GM19397 (cell line): ENCODE measurements at regions not wholly inside any gene's neighbourhood (a gene's known extent, or its start where the extent isn't known, plus 50 kb on each side); places are given as distances from the start of the nearest gene placed in this dataset.

Experiments
- ATAC-seq: cut with Tn5 transposase; IDR thresholded peaks from one replicate; pipeline ENCODE4 v1.9.1; 2021; ENCODE audit warnings: mild to moderate bottlenecking, moderate library complexity; ENCODE audit not compliant: unreplicated experiment

DNA sequence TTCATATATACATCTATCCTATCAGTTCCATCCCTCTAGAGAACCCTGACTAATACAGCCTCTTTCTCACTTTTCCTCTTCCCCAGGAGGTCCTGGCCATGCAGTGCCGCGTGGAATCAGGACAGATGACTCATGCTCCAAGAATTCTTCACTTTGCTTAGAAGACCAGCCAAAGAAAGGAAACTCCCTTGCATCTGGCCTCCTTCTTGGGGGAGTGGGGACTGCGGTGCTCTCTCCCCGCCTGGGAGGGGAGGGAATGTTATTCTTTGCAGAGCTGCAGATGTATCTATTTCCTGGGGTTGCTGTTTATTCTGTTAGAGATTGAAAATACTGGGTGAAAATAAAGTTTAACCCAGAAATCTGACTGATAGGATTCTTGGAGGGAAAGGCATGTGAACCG, 111.5 kb upstream of the SH3BP4 start:
- no peak for ATAC-seq

DNA sequence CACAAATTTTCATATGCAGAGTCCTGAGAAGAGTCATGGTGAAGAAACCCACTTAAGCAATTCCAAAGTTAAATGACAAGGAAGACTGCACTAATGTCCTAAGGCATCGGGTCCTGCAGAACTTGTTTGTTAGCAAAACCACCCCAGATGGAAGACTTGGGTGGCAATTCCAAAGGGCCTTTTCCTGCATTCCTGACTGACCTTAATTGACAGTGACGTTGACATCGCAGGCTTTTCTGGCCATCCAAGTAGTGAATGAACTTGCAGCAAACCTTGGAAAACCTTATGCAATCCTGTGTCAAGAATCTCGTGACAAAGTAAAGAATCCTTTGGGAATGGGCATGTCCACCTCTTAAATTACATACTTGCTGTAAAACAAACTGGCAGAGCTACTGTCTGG, 112.5 kb upstream of the SH3BP4 start:
- no peak for ATAC-seq

DNA sequence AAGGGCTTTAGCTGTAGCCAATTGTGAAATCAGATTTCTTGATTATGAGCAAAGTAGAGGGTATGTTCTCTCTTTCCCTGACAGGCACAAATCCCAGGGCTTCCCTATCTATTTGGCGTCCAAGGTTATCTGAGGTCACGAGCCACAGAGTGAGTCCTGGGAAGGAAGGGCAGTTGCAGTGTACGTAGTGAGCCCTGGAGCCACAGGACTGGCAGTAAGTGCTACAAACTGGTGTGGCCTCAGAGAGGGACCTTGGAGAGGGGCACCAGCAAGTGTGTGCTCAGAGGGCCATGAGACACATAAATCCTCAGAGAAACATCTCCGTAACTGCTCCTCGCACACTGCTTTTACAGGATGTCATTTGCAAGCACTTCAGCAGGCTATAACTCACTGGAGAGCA, 115.5 kb upstream of the SH3BP4 start:
- no peak for ATAC-seq

DNA sequence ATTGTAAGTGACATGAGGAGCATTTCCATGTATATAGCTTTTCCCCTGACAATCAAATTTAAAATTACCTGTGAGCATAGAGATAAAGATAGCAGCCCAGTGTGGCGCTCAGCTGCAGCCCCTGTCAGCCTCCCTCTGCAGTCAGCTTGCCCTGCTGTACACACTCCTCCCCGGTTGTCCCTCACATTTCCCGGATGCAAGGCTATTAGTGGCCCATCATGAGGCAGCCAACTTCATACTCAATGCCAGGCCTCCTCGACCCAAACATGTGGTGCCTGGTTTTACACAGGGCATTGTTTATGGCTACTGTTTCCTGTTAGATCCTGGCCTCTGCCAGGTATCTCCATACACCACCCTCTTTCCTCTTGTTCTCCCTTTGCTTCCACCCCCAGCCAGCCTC, 116.1 kb upstream of the SH3BP4 start:
- ATAC-seq: no peak

DNA sequence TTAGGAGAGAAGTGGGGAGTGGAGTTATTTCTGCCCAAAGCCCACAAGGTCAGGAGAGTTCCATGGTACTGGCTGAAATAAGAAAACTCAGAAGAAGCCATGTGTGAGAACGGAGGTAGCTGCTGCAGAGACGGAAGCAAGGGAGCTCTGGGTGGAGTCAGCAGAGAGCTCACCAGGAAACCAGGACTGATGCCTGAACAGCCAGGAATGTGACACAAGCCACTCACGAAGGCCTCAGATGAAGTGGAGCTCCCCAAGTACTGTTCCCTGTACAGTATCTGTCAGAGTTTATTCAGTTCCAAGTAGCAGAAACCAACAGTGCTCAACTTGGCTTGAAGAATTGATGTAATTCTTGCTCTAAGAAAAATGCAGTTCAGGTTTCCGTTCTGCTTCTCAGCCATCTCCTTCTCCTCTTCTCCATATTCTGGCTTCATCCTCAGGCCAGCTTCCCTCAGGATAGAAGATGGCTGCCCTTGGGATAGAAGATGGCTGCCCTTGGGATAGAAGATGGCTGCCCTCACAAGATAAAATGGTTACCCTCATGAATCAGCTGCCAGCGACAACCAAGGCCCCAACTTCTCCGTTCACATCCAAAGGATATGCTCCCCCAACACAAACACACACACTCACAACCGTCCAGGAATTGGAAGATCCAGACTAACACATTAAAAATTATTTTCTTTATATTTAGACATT, 117.4 kb upstream of the SH3BP4 start:
- no peak for ATAC-seq

DNA sequence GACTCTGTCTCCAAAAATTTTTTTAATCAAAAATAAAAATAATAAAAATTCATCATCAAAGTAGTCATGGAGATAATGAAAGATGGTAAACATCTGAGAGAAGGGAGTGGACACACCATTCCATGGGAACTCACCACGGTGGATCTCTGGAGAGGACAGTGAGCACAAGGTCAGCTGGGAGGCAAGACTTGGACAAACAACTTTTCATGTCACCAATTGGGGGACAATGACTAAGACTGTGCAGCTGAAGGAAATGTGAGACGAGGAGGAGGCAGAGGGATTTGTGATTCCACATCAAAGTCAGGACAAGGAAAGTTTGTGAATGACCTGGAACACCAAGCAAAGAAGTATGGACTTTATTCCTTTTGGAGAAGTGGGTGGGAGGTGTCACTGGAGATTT, 121.0 kb upstream of the SH3BP4 start:
- no peak for ATAC-seq

DNA sequence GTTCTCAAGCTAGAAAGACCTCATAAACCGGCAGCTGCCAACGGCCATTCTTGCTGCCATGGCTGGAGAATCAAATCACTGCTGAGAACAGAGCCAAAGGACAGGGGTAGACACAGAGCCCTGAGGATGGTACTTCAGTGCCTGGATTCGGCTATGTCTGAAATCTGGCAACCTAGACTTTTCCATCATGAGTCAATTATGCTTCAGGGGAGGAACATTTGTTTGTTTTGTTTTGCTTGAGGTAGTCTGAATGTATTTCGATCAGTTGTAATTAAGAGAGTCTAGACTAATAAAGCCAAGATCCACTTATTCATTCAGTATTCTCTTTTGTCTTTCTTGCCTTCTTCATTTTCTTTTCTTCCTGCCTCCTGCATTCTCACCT, 122.8 kb upstream of the SH3BP4 start:
- no peak for ATAC-seq

DNA sequence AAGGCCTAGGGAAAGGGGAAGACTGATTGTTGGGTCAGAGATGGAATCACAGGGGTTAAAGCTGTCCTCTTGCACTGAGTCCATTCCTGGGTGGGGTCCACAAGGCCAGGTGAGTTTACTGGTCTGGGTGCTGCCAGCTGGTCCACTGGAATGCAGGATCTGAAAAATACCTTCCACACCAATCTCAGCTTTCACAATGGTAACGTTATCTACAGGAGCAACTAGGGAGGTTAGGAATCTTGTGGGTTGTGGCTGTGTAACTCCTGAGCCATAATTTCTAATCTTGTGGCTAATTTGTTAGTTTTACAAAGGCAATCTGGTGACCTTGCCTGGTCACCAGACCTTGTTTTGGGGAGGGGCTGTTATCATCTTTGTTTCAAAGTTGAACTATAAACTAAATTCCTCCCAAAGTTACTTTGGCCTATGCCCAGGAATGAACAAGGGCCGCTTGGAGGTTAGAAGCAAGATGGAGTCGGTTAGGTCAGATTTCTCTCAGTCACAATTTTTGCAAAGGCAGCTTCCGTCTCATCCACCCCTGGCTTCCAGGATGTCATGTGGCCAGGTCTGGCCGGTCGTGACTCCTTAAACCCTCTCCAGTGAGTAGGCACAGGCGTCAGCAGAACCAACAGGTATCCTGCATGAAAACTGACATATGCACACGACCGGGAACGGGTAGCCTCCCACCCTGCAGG, 123.3 kb upstream of the SH3BP4 start:
- ATAC-seq: no peak

DNA sequence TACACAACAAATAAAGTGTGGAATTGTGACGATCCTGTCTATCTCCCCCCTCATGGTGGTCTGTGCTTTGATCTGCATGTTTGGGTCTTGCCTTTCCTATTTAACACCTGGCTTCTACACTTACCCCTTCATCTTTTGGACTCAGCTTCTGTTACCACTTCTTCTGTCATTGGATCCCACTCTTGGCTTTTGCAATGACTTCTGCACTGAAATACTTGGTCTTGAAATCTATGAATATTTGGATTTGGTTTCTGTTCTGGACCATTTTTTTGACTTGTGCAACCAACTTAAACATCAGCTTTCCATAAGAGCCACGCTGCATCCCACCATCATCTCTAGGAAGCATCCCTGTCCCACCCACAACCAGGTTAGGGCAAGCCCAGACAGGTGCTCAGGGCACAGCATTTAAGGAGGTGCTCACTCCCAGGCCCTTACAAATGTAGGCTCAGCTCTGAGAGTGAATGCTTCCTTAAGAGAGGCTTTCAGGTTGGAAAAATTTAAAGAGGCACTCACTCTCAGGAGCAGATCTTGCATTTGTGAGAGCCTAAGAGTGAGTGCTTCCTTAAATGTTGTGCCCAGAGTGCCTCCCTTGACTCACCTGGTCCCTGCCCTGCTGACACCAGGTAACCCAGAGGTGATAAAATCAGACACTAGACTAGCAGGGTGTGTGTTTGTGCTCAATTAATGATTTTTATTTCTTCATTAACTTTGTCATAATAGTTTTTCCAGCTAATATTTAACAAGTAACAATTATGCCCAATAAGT, 124.5 kb upstream of the SH3BP4 start:
- ATAC-seq: no peak

DNA sequence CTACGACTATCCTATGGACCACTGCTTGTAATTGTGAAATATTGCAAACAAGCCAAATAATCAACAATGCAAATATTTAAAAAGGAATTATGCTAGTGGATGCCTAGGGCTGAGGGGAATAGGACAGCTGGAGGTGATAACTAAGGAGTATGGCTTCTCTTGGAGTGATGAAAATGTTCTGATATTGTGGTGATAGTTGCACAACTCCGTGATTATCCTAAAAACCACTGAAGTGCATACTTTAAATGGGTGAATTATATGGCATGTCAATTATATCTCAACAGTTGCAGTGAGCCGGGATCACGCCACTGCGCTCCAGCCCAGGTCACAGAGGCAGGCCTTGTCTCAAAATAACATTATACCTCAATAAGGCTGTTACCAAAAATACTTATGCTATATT, 125.1 kb upstream of the SH3BP4 start:
- ATAC-seq: no peak

DNA sequence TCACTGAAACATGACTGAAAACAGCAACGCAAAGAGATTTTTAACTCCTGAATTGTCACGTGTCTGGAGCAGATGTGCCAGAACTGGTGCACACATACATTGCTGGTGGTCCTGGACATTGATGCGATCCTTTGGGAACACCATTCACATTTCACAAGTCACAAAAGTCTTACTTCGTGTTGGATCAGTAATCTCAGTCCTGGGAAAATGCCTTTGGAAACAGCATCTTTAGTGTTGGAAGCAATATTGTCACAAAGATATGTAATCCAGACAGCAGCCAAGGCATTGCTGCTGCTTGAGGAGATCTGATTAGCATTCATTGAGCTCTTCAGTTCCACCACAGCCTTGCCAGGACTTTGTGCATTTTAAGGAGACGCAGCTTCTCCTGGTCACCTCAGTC, 126.2 kb upstream of the SH3BP4 start:
- no peak for ATAC-seq

DNA sequence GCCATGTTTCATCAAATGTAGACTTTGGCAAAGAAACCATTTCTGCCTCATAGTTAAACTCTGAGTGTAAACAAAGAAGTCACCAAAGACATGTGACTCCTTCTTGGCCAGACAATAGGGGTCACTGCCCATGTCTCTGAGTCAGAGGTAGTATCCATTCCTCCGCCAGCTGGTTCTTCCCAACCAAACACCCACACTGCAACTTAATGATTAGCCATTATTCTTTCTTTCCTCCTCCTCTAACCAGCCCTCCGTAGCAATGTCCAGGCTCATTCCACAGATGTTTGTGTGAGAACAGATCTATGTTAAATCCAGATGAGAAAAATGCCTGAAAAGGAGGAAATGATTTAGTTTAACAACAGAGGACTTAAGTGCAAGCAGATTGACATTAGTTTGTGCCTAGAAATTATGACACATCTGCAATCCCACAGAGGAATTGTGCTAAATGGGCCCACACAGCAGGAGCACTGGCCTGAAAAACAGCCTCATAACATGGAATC, 127.9 kb upstream of the SH3BP4 start:
- ATAC-seq: no peak

DNA sequence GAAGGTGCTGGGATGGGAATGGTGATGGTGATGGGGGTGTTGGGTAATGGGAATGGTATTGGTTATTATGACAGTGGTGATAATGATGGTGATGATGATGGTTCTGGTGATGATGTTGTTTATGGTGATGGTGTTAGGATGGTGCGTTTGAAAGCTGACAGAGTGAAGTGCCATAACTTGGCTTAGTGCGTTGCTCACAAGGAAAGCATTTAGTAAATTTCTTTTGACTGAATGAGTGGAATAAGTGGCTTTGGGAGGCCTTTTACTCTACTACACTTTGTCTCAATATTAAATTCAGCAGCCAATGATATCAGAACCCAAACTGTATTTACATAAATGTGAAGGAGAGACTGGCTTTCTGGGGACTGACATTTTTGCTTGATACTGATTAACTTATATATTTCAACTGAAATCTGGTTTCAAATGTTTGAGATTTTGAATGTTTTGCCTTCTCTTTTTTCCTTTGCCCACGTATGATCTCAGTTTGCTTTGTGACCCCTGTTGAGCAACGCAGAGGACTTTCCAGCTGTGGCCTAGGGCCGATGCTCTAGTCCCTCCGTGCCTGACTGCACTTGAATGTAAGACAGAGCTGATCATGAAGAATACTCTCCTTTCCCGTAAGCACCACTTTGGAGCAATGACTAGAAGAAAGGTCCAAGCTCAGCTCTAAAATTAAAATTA, 128.5 kb upstream of the SH3BP4 start:
- no peak for ATAC-seq

DNA sequence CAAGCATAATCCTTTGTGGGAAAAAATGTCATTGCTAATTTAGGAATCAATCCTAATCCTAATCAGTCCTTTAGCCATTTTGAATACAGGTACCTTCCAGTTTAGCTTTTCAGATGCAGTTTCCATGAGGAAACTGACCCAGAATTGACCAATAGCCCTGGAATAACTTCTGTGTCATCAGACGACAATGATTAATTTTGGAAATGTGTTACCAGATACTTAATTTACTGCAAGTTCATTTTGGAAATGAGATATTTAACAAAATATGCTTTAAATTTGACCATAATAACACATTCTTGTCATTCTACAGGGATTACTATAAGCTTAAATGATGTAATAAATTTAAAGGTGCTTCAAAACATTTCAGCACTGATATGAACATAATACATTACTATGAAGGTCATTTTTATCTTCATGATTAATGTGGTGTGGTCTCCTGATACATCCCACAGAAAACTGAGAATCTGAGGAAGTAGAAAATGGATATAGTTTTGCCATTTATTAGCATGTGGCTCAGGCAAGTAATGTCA, 129.8 kb upstream of the SH3BP4 start:
- no peak for ATAC-seq

DNA sequence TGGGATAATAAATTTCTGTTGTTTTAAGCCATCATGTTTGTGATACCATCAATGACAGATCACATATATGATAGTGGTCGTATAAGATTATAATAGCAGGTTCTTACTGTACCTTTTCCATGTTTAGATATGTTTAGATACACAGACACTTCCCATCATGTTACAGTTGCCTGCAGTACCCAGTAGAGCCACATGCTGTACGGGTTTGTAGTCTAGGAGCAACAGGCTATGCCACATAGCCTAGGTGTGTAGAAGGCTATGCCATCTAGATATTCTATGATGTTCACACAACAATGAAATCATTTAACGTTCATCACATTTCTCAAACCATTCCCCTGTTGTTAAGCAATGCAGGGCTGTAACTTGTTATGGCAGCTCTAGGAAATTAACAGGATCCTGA, 132.9 kb upstream of the SH3BP4 start:
- no peak for ATAC-seq

DNA sequence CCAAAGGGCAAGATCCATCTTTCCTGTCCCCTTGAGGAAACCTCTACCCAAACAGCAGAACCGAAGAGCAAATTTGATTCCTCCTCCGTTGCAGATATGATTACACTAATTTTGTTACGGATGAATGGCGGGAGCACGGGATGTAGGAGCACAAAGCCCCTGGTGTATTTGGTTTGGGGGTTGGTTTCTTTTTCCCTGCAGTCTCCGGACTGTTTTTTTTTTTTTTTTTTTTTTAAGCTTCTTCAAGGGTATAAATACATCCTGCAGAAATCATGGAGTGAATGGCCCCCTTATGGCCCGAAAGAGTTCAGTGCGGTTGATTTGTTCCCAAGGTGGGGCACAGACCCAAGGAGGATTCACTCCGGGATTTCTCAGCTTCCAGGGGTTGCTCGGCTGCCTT, 135.3 kb upstream of the SH3BP4 start:
- no peak for ATAC-seq

DNA sequence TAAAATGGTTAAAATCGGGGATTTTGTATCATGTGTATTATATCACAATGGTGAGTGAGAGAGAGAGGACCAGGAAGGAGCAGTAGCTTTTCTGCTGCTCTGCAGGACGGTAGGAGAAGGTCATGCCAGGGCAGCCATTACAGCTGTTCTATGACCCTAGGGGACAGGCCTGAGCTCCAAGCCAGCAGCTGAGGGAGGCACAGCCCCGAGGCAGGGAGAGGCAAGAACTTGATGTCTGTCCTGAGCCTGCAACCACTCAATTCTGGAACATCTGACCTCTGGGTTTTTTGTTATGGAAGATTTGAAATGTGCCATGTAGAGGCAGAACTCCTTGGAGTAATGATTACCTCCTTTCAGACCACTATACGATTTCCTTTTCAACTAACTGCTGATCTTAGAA, 135.8 kb upstream of the SH3BP4 start:
- ATAC-seq: no peak

DNA sequence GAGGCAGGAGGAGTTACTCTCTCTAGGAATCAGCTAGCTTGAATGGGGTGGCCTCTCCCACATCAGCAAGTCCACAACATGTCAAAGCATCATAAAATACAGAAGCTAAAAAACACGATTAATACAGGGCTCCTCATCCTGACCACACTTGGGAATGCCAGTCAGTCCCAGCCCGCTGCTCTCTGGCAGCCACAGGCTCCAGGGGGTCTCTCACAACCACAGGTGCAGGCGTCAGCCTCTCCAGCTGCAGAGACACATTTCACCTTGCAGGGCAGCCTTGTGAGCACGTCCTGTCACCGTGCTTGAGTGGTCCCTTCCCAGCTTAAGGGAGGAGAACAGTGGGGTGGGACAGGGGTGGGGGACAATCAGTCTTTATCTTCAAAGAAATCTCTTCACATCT, 137.4 kb upstream of the SH3BP4 start:
- no peak for ATAC-seq

DNA sequence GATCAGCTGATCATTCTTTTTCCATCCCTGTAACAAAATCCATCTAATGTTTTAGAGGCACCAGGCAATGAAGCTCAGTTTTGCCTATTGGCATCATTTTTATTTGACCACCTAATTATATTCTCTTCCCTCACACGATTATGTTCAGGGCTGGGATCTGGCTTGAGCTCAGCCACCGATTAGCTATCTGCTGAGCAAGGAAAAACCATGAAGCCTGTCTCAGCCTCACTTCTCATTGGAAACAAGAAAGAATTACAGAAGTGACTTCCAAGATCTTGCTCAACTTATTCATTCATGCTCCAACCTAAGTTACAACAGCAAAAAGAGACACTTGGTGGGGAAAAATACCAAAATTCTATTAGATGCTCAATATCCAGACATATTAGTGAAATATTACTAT, 139.0 kb upstream of the SH3BP4 start:
- no peak for ATAC-seq

DNA sequence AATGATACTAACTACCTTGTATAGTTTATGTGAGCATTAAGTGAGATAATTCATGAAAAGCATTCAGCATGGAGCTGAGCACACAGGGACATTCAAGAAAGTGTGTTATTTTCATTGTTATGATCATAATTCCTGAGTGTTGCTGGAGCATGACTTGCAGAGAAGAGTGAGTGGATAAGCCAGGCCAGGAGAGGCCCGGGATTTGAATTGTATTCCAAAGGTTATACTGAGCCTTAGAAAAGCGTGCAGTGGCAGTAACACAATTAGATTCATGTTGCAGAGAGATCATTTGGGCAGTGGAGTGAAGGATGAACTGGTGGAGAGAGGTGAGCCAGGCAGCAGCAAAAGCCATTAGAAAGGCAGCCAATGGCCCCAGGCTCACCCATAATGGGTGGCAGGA, 142.9 kb upstream of the SH3BP4 start:
- no peak for ATAC-seq

DNA sequence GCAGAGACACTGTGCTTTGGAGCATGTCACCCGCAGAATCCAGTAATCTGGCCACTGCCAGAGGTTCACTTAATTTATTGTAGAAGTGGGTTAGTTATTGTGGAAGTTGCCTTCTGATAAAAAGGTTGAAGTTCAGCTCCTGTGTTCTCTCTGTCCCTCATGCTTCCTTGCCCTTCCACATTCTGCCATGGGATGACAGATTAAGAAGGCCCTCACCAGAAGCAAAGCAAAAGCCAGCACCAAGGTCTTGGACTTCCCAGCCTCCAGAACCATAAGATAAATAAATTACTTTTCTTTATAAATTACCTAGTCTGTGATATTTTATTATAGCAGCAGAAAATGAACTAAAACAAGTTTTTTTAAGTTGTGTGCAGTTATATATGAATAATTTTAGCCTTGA, 145.0 kb upstream of the SH3BP4 start:
- no peak for ATAC-seq
